Neural progenitor cell (in vitro differentiated cells): ENCODE measurements at regions not wholly inside any gene's neighbourhood (a gene's known extent, or its start where the extent isn't known, plus 50 kb on each side); places are given as distances from the start of the nearest gene placed in this dataset.

ENCODE experiments used
- DNase-seq: peaks from one replicate; pipeline ENCODE4 v3.0.0-alpha.2; 2016; ENCODE audit warnings: low spot score
- H2AFZ ChIP-seq: fragments of 200-600 bp; sonication (generic); replicated peaks from 2 replicates; pipeline ENCODE4 v1.6.1; 2016; ENCODE audit warnings: antibody characterized with exemption
- H3F3A ChIP-seq: fragments of 200-600 bp; sonication (generic); 2 replicates; pipeline ENCODE4 v1.6.1; 2016; ENCODE audit warnings: antibody characterized with exemption, low read depth
- H3K27ac ChIP-seq: fragments of 200-600 bp; sonication (generic); 2 replicates; pipeline ENCODE4 v1.5.1; 2016; ENCODE audit warnings: mild to moderate bottlenecking
- H3K27me3 ChIP-seq: fragments of 200-600 bp; sonication (generic); 2 replicates; pipeline ENCODE4 v1.6.1; 2016; ENCODE audit warnings: mild to moderate bottlenecking, moderate library complexity
- H3K36me3 ChIP-seq: fragments of 200-600 bp; sonication (generic); 2 replicates; pipeline ENCODE4 v1.5.1; 2016
- H3K4me1 ChIP-seq: fragments of 200-600 bp; sonication (generic); 2 replicates; pipeline ENCODE4 v1.6.1; 2016; ENCODE audit warnings: mixed run types
- H3K4me2 ChIP-seq: fragments of 200-600 bp; sonication (generic); 2 replicates; pipeline ENCODE4 v1.6.1; 2016
- H3K4me3 ChIP-seq: fragments of 200-600 bp; sonication (generic); 2 replicates; pipeline ENCODE4 v1.5.1; 2016
- H3K79me2 ChIP-seq: fragments of 200-600 bp; sonication (generic); 2 replicates; pipeline ENCODE4 v1.6.1; 2016; ENCODE audit warnings: low read depth
- H3K9ac ChIP-seq: fragments of 200-600 bp; sonication (generic); 2 replicates; pipeline ENCODE4 v1.6.1; 2016
- H3K9me3 ChIP-seq: fragments of 200-600 bp; sonication (generic); 2 replicates; pipeline ENCODE4 v1.5.1; 2016; ENCODE audit warnings: low read depth
- H4K20me1 ChIP-seq: fragments of 200-600 bp; sonication (generic); 2 replicates; pipeline ENCODE4 v1.6.1; 2016; ENCODE audit warnings: low read depth
- H3K27ac Mint-ChIP-seq: 3 replicates; pipeline ENCODE4 v1.8.0; 2021; ENCODE audit warnings: mixed read lengths
- H3K27me3 Mint-ChIP-seq: 2 replicates; pipeline ENCODE4 v1.8.0; 2022; ENCODE audit warnings: low read depth, mild to moderate bottlenecking, inconsistent platforms, moderate library complexity, mixed read lengths; ENCODE audit not compliant: insufficient read depth
- H3K36me3 Mint-ChIP-seq: 3 replicates; pipeline ENCODE4 v1.8.0; 2021; ENCODE audit warnings: mixed read lengths
- H3K4me1 Mint-ChIP-seq: 3 replicates; pipeline ENCODE4 v1.8.0; 2021; ENCODE audit warnings: mixed read lengths
- H3K4me3 Mint-ChIP-seq: 3 replicates; pipeline ENCODE4 v1.8.0; 2021; ENCODE audit warnings: mild to moderate bottlenecking, moderate library complexity, mixed read lengths
- H3K9me3 Mint-ChIP-seq: 3 replicates; pipeline ENCODE4 v1.8.0; 2020; ENCODE audit warnings: mixed read lengths
- EZH2 ChIP-seq: fragments of 200-600 bp; sonication (generic); IDR thresholded peaks from 2 replicates; pipeline ENCODE4 v1.6.1; 2017; ENCODE audit warnings: antibody characterized with exemption, mild to moderate bottlenecking, moderate library complexity
- EZH2phosphoT487 ChIP-seq: fragments of 200-600 bp; sonication (generic); IDR thresholded peaks from 2 replicates; pipeline ENCODE4 v1.6.1; 2017; ENCODE audit warnings: antibody characterized with exemption
- TF ChIP-seq, protein P1 (sequence below): fragments of 200-600 bp; sonication (generic); IDR thresholded peaks from 2 replicates; pipeline ENCODE4 v1.5.1; 2017; ENCODE audit warnings: antibody characterized with exemption, mild to moderate bottlenecking

DNA sequence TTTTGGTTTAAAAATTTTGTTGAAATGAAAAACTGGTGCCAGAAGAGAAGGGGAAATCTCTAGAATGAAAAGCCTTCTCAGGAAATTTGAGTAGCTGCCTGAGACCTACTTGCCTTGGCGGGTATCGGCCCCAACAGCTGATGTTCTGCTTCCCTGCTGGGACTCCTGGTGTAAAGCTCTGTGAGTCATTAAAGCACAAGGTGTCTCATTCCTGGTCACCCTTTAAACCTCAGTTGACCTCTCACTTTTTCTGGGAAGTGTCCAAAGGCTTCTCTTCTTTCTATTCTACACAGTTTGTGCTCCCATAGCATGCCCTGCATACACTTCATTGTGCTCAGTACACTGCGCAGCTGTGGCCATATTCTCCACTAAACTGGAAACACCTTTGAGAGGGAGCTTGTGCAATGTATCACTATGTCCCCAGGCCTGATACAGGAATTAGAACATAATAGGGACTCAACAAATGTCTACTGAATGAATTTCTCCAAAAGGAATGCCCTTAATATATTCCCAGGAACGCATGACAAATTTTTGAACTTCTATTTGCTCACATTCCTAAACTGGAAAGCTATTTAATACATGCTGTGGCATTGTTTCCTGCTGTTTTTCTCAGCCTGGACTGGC lies 303.9 kb downstream of the SDHAF3 start:
- Mint-ChIP-seq H3K4me1 (peaks cover 11% of the 10 kb centered on the region), H3K27me3 (peaks cover 2% of the 10 kb centered on the region), H3K36me3 (no peaks in the 10 kb centered on the region), H3K27ac (peak overlapping the region; percentile 91), H3K9me3 (peaks cover 9% of the 10 kb centered on the region), H3K4me3 (no peak overlapping the region)
- no peaks in the 10 kb centered on the region for H4K20me1 ChIP-seq
- no peak overlapping the region for H3K4me2 ChIP-seq
- no peaks in the 10 kb centered on the region for H3K36me3 ChIP-seq
- no peak for DNase-seq
- no peaks in the 10 kb centered on the region for H3K27me3 ChIP-seq
- H3K27ac ChIP-seq: no peak overlapping the region
- TF ChIP-seq, protein P1, sequence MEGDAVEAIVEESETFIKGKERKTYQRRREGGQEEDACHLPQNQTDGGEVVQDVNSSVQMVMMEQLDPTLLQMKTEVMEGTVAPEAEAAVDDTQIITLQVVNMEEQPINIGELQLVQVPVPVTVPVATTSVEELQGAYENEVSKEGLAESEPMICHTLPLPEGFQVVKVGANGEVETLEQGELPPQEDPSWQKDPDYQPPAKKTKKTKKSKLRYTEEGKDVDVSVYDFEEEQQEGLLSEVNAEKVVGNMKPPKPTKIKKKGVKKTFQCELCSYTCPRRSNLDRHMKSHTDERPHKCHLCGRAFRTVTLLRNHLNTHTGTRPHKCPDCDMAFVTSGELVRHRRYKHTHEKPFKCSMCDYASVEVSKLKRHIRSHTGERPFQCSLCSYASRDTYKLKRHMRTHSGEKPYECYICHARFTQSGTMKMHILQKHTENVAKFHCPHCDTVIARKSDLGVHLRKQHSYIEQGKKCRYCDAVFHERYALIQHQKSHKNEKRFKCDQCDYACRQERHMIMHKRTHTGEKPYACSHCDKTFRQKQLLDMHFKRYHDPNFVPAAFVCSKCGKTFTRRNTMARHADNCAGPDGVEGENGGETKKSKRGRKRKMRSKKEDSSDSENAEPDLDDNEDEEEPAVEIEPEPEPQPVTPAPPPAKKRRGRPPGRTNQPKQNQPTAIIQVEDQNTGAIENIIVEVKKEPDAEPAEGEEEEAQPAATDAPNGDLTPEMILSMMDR: no peak
- TF ChIP-seq EZH2 (no peak), EZH2phosphoT487 (no peak)
- H3K4me3 ChIP-seq: no peak overlapping the region
- H3K4me1 ChIP-seq: no peaks in the 10 kb centered on the region
- no peaks in the 10 kb centered on the region for H3K9me3 ChIP-seq
- H3F3A ChIP-seq: no peaks in the 10 kb centered on the region
- H3K9ac ChIP-seq: no peak overlapping the region
- H3K79me2 ChIP-seq: no peaks in the 10 kb centered on the region
- H2AFZ ChIP-seq: no peak overlapping the region

DNA sequence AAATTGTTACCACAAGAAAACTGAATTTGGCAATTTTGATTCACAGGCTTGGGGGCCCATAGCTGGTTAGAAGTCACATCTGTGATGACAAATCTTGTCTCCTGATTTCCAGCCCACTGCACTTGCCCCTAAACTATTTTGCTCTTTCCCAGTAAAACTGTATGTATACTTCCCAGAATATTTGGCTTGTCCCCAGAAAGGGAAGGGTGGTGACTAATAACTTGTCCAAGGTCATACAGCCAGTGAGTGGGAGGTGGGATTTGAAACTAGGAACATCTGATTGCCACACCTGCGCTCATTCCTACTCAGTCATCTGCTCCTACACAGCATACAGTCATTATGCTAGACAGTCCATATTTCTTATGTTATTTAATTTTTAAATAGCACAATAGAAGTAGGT lies 304.5 kb downstream of the SDHAF3 start:
- Histone ChIP-seq H3K27ac (no peak overlapping the region), H3K4me2 (no peak overlapping the region), H3K79me2 (no peaks in the 10 kb centered on the region), H3K27me3 (no peaks in the 10 kb centered on the region), H3F3A (no peaks in the 10 kb centered on the region), H2AFZ (no peak overlapping the region), H4K20me1 (no peaks in the 10 kb centered on the region), H3K36me3 (no peaks in the 10 kb centered on the region), H3K4me3 (no peak overlapping the region), H3K9ac (no peak overlapping the region), H3K9me3 (no peaks in the 10 kb centered on the region), H3K4me1 (no peaks in the 10 kb centered on the region)
- Mint-ChIP-seq H3K27ac (no peak overlapping the region), H3K9me3 (peaks cover 9% of the 10 kb centered on the region), H3K4me1 (peaks cover 11% of the 10 kb centered on the region), H3K36me3 (no peaks in the 10 kb centered on the region), H3K27me3 (peaks cover 2% of the 10 kb centered on the region), H3K4me3 (no peak overlapping the region)
- TF ChIP-seq, protein P1: no peak
- no peak for DNase-seq

DNA sequence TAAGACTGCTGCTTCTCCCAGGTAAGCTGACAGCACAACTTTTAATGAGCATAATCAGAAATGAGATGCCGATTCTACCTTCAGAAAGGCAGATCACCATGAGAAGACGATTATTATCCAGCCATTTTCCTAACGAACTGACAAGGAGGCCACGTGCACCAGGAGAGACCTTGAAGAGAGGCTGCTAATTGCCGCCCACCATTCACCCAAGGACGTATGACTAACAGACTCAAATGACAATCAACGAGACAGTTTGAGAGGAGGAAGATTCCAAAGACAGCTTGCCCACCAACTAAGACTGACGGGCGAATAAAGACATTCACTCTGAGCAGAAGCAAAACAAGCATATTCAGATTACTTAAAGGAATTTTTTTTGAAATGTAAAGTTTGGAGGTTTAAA lies 301.9 kb upstream of the TAC1 start:
- H3K4me1 Mint-ChIP-seq: no peaks in the 10 kb centered on the region
- Histone ChIP-seq H3F3A (no peaks in the 10 kb centered on the region), H3K4me2 (no peak overlapping the region), H3K36me3 (no peaks in the 10 kb centered on the region), H3K4me1 (no peaks in the 10 kb centered on the region), H3K27me3 (no peaks in the 10 kb centered on the region), H2AFZ (no peak overlapping the region), H4K20me1 (no peaks in the 10 kb centered on the region), H3K79me2 (no peaks in the 10 kb centered on the region), H3K27ac (no peak overlapping the region), H3K4me3 (no peak overlapping the region), H3K9me3 (no peaks in the 10 kb centered on the region), H3K9ac (no peak overlapping the region)
- no peak overlapping the region for H3K27ac Mint-ChIP-seq
- TF ChIP-seq, protein P1: no peak
- TF ChIP-seq EZH2phosphoT487: no peak
- no peak for TF ChIP-seq EZH2
- H3K4me3 Mint-ChIP-seq: no peak overlapping the region
- no peak for DNase-seq
- no peaks in the 10 kb centered on the region for H3K36me3 Mint-ChIP-seq
- no peaks in the 10 kb centered on the region for H3K9me3 Mint-ChIP-seq
- H3K27me3 Mint-ChIP-seq: peaks cover 2% of the 10 kb centered on the region
